HG03108 (cell line): ENCODE measurements at regions not wholly inside any gene's neighbourhood (a gene's known extent, or its start where the extent isn't known, plus 50 kb on each side); places are given as distances from the start of the nearest gene placed in this dataset.

Experiments used
- ATAC-seq: cut with Tn5 transposase; IDR thresholded peaks from one replicate; pipeline ENCODE4 v1.9.1; 2021; ENCODE audit warnings: moderate library complexity; ENCODE audit not compliant: unreplicated experiment

DNA sequence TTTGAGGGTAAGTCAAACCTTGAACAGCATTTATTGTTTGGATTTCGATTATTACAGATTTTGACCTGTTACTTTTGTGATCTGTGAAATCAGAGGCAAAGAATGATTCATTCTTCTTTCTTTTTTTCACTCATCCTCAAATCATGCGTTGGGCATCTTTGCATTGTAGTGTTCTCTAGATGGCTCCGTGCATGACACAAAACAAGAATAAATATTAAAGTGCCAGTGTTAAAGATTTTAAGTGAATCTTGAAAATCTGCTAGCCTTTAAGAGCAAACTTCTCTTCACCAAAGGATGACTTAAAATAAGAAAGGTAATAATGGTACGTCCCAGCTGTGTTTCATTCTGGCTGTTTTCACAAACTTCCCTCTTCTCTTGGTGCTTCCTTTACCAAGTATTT lies 361.9 kb upstream of the SMARCA2 start:
- ATAC-seq, result no peak

DNA sequence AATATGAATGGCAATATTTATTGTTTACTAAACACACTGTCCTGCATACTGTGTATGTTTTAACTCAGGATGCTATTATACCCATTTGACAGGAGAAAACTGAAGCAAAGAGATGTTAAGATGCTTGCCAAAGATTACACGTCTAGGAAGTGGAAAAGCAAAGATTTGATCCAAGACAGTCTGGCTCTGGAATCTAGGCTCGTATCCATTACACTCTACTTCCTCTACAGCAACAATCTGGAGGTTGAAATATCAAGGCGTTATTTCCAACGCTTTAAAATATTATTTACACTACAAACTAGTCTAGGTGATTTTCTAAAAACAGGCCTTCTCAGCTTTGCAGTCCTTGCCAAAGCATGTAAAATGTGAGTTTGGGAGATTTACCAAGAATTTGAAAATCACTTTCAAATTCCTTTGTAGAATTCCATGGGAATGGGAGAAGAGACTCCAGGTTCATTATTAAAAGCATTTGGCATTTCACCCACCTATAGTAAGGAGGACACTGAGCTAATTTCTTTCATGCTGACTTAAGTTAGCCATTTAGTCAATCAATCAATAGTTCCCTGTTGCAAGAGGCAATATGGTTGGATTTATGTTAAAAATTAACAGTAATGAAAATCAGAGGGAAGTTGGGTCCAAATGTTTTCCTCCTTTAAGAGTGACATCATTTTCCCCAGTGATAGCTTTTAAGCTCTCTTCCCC lies 356.3 kb upstream of the SMARCA2 start:
- ATAC-seq, result no peak

DNA sequence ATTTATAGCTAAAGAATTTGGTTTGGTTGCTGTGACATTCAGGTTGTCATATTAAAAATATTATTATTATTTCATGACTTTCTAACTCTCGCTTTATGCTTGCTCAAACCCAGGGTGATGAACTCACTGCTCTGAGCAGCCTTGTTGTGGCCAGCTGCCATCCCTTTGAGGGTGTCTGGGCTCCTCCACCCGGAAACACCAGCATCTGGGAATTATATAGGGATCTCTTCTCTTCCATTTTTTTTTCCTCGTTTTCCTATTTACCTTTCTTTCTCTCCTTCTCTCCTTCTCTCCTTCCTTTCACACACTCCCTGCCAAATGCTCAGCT lies 355.8 kb upstream of the SMARCA2 start:
- no peak for ATAC-seq

DNA sequence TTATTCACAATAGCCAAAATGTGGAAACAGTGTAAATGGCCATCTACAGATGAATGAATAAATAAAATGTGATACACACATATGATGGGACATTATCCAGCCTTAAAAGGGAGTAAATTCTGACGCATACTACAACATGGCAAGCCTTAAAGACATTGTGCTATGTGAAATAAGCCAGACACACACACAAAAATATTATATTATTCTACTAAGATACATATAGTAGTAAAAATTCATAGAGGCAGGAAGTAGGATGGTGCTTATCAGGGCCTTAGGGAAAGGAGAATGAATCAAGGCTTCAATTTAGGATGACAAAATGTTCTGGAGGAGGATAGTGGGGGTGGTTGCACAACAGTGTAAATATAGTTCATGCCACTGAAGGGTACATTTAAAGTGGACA lies 346.7 kb upstream of the SMARCA2 start:
- no peak for ATAC-seq

DNA sequence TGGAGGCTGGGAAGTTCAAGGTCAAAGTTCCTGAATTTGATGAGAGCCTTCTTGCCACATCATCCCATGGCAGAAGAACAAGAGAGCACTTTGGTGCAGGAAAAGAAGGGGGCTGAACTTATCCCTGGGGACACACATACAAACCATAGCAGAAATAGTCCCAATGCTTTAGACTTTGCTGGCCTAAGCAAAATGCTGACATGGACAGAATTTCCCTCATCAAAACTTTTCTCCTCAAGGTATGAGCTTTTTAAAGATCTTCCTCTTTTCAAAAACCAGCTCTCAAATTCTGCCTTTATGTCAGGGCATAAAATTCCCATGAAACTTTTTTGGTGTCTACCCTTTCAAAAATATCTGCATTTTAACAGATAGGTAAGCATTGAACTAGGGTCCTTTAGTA lies 341.8 kb upstream of the SMARCA2 start:
- no peak for ATAC-seq

DNA sequence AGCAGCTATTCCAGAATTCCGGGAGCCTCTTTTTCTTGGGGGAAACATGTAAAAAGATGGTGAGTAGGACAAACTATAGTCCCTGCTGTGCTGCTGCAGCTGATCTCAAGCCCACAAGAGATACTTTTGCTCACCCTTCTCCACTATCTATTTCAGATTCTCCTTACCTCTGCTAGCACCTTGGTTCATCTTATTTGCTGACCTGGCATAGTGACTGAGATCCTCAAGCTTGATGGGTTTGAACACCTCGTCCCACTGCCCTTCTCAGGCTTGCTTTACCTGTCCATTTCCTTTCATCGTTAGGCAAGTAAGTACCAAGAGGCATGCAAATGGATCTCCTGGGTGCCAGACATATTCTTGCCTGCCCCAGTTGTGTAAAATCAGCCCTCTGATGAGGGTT lies 338.4 kb upstream of the SMARCA2 start:
- ATAC-seq, result no peak

DNA sequence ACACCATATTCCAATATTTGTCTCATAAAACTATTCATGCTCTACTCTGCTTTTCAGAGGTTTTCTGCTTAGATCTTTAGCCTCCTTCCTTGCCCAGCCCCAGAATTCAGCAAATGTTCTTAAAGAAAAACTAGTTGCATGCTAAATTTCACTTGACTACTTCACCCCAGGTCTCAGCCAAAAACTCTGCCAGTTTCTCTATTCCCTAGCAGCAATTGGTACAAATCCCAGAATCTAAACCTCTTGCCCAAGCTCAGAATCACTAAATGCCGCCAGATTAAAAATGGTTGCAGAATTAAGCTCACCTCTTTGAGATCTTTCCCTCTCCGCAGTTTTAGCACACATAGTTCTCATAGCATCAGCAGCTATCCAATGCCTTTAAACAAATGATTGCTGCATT lies 331.2 kb upstream of the SMARCA2 start:
- no peak for ATAC-seq

DNA sequence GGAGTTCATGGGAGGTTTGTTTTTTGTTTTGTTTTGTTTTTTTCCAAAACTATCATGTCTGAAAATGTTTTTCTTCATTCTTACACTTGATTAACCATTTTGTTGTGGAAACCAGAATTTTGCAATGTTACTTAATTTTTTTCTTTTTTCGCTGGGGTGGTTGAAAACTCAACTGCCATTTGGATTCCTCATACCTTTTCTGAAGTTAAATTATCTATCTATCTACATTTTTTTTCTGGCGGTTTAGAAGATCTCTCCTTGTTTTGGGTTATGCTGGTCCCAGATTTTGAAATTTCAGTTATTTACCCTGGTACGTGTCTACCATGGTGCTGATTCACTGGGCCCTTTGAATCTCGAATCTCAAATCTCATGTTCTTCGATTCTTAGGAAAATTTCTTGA lies 316.2 kb upstream of the SMARCA2 start:
- ATAC-seq, result no peak

DNA sequence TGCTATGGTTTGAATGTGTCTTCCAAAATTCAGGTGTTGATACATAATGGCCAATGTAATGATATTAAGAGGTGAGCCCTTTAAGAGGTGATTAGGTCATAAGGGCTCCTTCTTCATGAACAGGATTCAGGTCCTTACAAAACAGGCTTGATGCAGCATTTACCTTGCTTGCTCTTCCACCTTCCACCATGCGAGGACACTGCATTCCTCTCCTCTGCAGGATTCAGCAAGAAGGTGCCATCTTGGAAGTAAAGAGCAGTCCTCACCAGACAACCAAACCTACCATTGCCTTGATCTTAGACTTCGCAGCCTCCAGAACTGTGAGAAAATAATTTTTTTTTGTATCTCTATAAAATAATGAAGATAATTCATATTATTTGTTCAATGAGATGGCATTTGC lies 314.0 kb upstream of the SMARCA2 start:
- ATAC-seq, result no peak

DNA sequence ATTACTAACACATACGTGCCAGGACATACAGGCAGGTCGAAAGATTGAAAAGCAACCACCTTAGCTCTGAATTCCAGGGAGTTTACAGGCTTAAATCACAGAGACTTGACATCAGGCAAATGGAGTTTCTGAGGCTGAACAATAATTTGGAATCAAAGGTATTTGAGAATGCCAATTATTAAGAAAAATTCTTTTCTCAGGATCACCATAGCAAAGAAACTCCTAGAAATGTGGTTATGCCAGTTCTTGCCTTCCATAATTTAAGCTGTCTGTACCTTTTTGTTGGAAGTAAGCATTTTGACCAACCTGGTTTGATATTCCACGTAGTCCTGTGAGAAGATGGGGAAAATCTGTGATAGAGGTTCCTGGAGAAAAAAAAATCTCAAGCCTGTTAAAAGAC lies 312.4 kb upstream of the SMARCA2 start:
- ATAC-seq, result no peak

DNA sequence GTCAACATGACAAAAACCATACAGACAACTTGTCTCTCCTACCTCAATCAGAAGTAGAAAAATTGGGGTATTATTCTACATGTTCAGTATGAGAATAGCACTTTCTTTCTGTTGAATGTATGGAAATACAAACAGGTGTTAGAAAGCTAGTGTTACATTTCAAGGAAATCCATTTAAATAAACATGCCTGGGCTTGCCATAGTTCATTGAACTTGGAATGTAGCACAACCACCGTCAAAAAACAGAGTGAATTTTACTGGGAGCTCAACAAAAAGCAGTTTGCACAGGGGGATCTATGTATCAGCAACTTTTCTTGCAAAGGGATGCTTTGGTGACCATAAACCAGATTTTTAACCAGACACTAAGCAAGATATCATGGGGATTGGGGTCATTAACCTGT lies 307.9 kb upstream of the SMARCA2 start:
- ATAC-seq, result no peak

DNA sequence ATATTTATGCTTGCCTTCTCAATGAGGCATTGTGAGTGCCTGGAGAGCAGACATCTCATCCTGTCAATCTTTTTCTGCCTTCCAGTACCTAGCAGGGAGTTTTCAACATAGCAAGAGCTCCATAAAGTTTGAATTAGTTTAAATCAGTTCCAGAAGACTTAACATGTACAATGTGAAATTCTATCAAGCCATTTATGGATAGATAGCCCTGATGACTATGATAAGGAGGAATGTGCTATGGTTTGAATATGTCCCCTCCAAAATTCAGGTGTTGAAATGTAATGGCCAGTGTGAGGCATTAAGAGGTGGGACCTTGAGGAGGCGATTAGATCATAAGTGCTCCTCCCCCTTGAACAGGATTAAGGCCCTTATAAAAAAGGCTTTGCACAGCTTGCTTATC lies 306.9 kb upstream of the SMARCA2 start:
- ATAC-seq, result no peak

DNA sequence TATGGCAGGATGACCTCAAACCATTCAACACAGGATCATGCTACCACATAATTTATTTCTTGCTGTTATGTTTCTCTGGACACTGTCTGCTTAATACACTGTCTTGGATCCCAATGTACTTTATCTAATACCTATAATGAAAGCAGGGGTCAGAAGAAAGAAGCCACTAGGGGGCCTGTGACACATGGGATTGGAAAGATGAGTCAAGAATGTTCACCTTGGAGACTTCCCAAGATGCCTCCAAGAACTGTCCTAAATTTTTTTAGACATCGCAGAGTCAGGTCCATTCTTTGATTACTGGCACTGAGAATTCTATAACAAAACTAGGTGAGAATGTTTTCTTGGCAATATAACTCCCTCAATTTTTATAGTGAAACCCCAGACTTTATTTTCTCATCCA lies 305.8 kb upstream of the SMARCA2 start:
- no peak for ATAC-seq

DNA sequence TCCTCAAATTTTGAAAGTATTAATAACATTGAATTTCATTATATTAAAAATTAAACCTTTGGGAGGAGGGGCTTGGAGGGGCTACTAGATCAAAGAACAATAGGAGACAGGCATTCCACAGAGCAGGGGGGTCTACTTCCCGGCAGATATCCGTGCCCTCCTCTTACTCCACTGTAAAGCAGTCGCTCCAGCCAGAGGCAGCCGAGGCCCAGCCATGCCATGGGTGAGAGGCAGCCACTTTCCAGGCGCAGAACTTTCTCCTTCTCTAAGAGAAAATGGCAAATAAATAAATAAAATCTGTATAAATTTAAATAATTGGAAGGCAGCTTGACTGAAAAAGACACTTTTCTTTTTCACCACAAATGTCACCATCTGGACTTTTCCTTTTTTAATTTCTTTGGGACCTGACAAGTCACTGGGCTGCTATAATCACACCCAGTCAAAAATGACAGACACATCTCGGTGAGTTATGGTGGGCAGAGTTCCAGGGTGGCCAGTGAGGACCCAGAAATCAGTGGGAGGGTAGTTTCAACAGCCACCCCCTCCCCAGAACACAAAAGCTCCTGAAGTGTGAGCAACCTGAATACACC lies 302.2 kb upstream of the SMARCA2 start:
- ATAC-seq, result no peak

DNA sequence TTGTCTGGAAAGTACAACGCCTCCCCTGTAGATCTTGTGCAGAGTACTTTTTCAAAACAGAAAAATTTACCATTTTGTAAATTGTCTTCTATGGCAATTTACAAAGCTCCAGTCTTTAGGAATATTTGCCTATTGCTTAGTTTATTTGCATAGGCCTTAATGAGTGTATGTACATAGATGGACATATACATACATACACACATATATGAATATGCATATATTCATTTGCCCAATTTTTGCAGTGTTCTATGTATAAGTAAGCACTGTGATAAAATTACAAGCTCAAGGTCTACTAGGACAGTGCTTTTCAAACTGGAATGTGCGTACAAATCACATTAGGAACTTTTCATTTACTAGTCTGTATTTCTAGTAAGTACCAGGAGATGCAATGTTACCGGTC lies 301.3 kb upstream of the SMARCA2 start:
- ATAC-seq, result no peak

DNA sequence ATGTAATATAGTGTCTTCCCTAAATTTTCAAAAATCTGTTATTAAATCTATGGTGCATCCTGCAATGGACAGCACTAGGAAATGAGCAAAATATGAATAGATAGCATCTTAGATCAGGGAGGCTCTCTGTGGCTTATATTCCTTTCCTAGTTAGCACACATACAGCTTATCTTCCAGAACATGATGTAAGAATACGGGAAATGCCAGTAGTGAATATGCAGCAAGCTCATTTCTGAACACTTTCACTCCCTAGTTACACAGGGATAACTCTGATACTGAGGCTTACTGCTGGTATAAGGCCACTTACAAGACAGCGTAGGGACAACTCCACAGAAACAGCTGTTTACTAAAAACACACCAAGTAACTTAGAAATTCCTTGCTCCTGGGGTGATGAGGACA lies 297.3 kb upstream of the SMARCA2 start:
- ATAC-seq, result no peak

DNA sequence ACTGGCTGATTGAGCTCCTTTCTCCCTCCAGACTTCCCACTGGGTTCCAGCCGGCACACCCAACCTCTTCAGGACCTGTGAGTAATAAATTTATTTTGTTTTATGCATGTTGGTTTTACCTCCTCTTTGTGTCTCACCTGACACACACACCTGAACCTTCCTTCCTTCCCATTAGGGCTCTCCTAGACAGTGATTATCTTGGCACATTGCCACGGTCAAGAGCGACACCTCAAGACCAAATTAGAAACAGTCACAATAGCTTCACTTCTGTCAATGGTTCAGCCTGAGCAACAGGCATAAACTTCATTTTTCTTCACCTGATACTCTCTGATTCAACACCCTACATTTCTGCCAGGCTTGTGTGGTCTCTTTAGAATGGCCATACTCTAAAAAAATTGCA lies 296.3 kb upstream of the SMARCA2 start:
- no peak for ATAC-seq

DNA sequence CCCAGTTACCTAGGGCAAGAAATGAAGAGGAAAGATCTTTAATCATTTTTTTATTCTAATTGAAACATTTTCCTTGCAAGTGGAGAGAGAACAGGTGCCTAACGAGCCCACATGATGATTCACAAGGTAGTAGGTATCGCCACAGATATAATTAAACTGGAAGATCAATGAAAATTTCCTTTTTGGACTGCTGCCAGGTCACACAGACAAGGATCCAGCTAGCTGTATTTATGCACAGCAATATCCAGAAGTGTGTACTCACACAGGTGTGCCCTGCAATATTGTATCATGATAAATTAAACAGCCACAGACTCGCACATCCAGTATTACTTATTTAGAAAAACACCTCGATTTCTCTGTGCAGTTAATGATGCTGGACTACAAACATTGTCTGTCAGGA lies 294.0 kb upstream of the SMARCA2 start:
- no peak for ATAC-seq

DNA sequence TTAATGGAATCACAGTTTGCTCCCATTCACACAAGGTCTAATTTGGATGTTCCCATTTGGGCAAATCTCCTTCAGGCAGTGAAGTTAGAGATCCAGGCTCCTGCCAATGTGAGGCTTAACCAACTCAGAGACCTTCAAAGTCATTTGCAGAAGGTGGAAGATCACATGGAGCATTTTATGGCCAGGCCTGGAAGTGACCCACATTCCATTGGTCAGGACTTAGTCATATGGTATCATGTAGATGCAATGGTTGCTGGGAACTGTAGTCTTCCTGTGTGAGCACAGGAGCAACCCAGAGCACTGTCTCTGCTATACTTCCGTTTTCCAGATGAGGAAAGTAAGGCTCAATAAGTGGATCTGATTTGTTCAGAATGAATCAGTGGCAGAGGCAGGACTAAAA lies 292.7 kb upstream of the SMARCA2 start:
- ATAC-seq, result no peak

DNA sequence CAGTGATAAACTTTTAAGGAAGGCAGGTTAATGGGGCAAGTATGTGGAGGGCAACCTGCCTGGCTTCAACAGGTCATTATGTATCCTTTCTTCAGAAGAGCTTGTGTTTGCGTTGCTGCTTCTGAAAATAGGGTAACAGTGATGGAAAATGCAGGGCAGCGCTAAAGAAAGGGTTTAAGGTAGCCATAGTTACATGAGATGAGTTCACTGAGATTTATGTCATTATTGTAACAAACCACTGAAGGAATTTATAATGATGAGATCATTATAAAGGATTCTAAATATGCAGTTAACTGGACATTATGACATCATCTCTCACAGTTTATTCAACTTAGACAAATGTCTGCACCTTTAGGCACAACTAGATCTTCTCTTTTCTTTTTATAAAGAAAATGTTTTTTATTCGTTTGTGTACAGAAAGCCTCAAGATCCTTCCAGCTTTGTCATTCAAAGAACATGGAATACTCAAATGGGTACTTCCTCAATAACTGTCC lies 291.6 kb upstream of the SMARCA2 start:
- ATAC-seq, result no peak

DNA sequence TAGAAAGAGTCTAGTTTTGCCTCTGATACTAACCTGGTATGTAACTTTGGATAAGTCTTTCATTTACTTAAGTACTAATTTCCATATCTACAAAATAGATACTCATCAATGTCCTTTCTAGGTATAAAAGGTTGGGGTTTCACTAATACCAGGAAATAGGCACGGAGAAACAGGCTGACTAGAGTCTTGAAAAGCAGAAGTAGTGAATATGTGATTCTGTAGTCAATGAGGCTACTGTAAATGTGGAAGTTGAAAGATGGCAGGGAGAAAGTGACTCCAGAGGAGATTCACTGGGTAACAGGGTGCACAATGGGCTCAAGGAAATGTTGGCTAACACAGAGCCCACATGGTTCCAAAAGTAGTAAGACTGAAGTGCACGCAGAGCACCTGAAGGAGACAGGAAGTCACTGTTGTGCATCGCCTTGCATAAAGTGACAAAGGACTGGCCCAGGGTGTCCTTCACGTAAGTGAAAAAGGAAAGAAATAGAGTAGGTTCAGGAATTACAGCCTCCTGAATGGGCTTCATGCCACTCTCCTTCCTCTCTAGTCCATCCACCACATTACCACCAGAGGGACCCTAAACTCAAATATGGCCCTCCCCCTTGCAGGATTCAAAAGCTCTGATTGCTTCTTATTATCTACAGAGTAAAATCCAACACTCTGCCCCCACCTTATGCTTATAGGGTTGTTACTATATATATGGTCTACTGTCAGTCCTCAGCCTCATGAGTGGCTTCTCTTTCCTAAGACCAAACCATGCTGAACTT lies 288.0 kb upstream of the SMARCA2 start:
- ATAC-seq, result no peak

DNA sequence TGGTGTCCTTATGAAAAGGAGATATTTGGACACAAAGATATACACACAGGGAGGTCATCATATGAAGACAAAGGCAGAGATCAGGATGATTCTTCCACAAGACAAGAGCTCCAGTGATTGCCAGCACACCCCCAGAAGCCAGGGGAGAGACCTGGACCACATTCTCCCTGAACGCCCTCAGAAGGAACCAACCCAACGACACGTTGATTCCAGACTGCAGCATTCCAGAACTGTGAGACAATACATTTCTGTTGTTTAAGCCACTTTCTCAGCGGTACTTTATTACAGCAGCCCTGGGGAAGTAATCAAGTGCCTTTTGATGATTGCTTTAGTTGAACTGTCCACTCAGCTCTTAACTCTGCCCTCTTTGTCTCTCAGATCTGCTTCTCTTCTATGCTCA lies 285.5 kb upstream of the SMARCA2 start:
- no peak for ATAC-seq
